ENCODE measurements at regions not wholly inside any gene's neighbourhood (a gene's known extent, or its start where the extent isn't known, plus 50 kb on each side); places are given as distances from the start of the nearest gene placed in this dataset.
A peak's percentile ranks its signal among the peaks of the same experiment; 100 is the strongest.

DNA sequence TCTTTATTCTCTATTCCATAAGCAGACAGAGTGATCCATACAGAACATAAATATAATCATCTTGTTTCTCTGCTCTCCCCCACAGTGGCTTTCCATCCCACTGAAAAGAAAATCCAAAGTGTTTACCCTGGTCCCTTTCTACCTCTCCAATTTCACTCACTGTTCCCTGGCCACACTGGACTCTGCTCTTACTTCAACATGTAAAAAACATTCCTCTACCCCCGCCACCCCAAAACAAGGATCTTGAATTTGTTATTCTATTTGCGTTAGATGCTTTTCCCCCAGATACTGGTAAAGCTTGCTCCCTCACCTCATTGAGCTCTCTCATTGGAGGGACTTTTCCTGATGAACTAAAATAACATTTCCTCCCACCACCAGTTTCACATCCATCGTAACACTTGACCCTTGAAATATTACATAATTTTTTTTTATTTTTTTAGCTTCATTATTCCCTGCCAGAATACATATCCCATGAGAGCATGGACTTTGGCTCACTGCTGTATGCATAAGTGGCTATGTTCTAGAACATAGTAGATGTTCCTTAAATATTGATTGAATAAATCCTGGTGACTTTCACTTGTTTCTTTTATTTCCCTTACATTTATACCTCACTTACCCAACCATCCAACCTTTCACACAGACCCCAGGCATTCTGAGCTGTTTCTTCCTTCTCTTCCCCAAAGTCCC is 162.7 kb upstream of the MEIS2 start:
- Mint-ChIP-seq H3K9me3 (ENCODE audit: unreplicated experiment) (peaks cover 5% of the 10 kb centered on the region), H3K36me3 (ENCODE audit: insufficient read depth, unreplicated experiment) (no peaks in the 10 kb centered on the region), H3K27me3 (ENCODE audit: insufficient read depth, unreplicated experiment) (no peaks in the 10 kb centered on the region), H3K27ac (ENCODE audit: low read depth, unreplicated experiment) (no peak overlapping the region), H3K4me1 (ENCODE audit: insufficient read depth, unreplicated experiment) (no peaks in the 10 kb centered on the region), H3K4me3 (ENCODE audit: unreplicated experiment) (no peak overlapping the region)
- intact Hi-C loops (cut with micrococcal nuclease), result no loop called here
- TF ChIP-seq, protein P1, sequence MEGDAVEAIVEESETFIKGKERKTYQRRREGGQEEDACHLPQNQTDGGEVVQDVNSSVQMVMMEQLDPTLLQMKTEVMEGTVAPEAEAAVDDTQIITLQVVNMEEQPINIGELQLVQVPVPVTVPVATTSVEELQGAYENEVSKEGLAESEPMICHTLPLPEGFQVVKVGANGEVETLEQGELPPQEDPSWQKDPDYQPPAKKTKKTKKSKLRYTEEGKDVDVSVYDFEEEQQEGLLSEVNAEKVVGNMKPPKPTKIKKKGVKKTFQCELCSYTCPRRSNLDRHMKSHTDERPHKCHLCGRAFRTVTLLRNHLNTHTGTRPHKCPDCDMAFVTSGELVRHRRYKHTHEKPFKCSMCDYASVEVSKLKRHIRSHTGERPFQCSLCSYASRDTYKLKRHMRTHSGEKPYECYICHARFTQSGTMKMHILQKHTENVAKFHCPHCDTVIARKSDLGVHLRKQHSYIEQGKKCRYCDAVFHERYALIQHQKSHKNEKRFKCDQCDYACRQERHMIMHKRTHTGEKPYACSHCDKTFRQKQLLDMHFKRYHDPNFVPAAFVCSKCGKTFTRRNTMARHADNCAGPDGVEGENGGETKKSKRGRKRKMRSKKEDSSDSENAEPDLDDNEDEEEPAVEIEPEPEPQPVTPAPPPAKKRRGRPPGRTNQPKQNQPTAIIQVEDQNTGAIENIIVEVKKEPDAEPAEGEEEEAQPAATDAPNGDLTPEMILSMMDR (IDR thresholded peaks at IDR 0.05; ENCODE audit: unreplicated experiment), result no peak
- no TSS peak for BruUV-seq (replicated peaks)
- ChIA-PET POLR2A (no interaction called here), CTCF (interaction anchor here (0.6 kb wide), 2 partner anchors 14 to 1150 kb away, joined by 3 read pairs; no protein-coding TSS in a partner anchor)
- DNase-seq (ENCODE audit: unreplicated experiment), result no peak

- BruUV-seq (replicated peaks), result no TSS peak
- Mint-ChIP-seq H3K4me1 (ENCODE audit: insufficient read depth, unreplicated experiment) (no peaks in the 10 kb centered on the region), H3K9me3 (ENCODE audit: unreplicated experiment) (peaks cover 9% of the 10 kb centered on the region), H3K27me3 (ENCODE audit: insufficient read depth, unreplicated experiment) (no peaks in the 10 kb centered on the region), H3K36me3 (ENCODE audit: insufficient read depth, unreplicated experiment) (no peaks in the 10 kb centered on the region), H3K4me3 (ENCODE audit: unreplicated experiment) (no peak overlapping the region), H3K27ac (ENCODE audit: low read depth, unreplicated experiment) (no peak overlapping the region)
- DNase-seq (ENCODE audit: unreplicated experiment), result peak; percentile 38
- ChIA-PET CTCF (no interaction called here), POLR2A (no interaction called here)
- intact Hi-C loops (cut with micrococcal nuclease), result no loop called here
- TF ChIP-seq, protein P1 (IDR thresholded peaks at IDR 0.05; ENCODE audit: unreplicated experiment), result no peak
Observed at GRCh38 chr15:37289109-37289765, 188.9 kb upstream of the MEIS2 start.

GRCh38 chr15:37291920-37292319 is 191.6 kb upstream of the MEIS2 start:
- intact Hi-C loops (cut with micrococcal nuclease), result no loop called here
- no peak for DNase-seq (ENCODE audit: unreplicated experiment)
- TF ChIP-seq, protein P1 (IDR thresholded peaks at IDR 0.05; ENCODE audit: unreplicated experiment), result no peak
- H3K9me3 Mint-ChIP-seq (ENCODE audit: unreplicated experiment), result peaks cover 5% of the 10 kb centered on the region
- no TSS peak for BruUV-seq (replicated peaks)
- no peak overlapping the region for H3K27ac Mint-ChIP-seq (ENCODE audit: low read depth, unreplicated experiment)
- H3K27me3 Mint-ChIP-seq (ENCODE audit: insufficient read depth, unreplicated experiment), result no peaks in the 10 kb centered on the region
- no peaks in the 10 kb centered on the region for H3K36me3 Mint-ChIP-seq (ENCODE audit: insufficient read depth, unreplicated experiment)
- ChIA-PET POLR2A (no interaction called here), CTCF (interaction anchor here (0.7 to 1.3 kb wide), 3 partner anchors 15 to 731 kb away, joined by 3 to 4 read pairs (median 4); no protein-coding TSS in a partner anchor)
- H3K4me3 Mint-ChIP-seq (ENCODE audit: unreplicated experiment), result no peak overlapping the region
- no peaks in the 10 kb centered on the region for H3K4me1 Mint-ChIP-seq (ENCODE audit: insufficient read depth, unreplicated experiment)

GRCh38 chr15:37298271-37298670 is 197.9 kb upstream of the MEIS2 start:
- intact Hi-C loops (cut with micrococcal nuclease), result no loop called here
- H3K27me3 Mint-ChIP-seq (ENCODE audit: insufficient read depth, unreplicated experiment), result no peaks in the 10 kb centered on the region
- H3K9me3 Mint-ChIP-seq (ENCODE audit: unreplicated experiment), result no peaks in the 10 kb centered on the region
- POLR2A ChIA-PET, result no interaction called here
- BruUV-seq (replicated peaks), result no TSS peak
- H3K27ac Mint-ChIP-seq (ENCODE audit: low read depth, unreplicated experiment), result no peak overlapping the region
- H3K4me3 Mint-ChIP-seq (ENCODE audit: unreplicated experiment), result no peak overlapping the region
- DNase-seq (ENCODE audit: unreplicated experiment), result no peak
- CTCF ChIA-PET, result no interaction called here
- H3K36me3 Mint-ChIP-seq (ENCODE audit: insufficient read depth, unreplicated experiment), result no peaks in the 10 kb centered on the region
- TF ChIP-seq, protein P1 (IDR thresholded peaks at IDR 0.05; ENCODE audit: unreplicated experiment), result no peak
- H3K4me1 Mint-ChIP-seq (ENCODE audit: insufficient read depth, unreplicated experiment), result no peaks in the 10 kb centered on the region
